SK-N-SH (cell line): ENCODE measurements at regions not wholly inside any gene's neighbourhood (a gene's known extent, or its start where the extent isn't known, plus 50 kb on each side); places are given as distances from the start of the nearest gene placed in this dataset.

Experiments used
- CTCF ChIA-PET: fragments of 300-600, 350-600 bp; formaldehyde crosslinking; extraction: SDS; loops from one replicate; lab custom pipeline; 2021; lab: Yijun Ruan, JAX
- POLR2A ChIA-PET: fragments of 350-600 bp; sonication (Branson Sonifier 250); formaldehyde crosslinking; extraction: SDS; loops from one replicate; lab custom pipeline; 2020; ENCODE audit warnings: antibody characterized with exemption, inconsistent platforms; lab: Yijun Ruan, JAX
- DNase-seq: peaks from one replicate; pipeline ENCODE4 v3.0.0; 2012
- H2AFZ ChIP-seq: fragments of 200-600 bp; sonication (generic); 2 replicates; pipeline ENCODE4 v1.8.1; 2016; ENCODE audit warnings: antibody characterized with exemption, mild to moderate bottlenecking, low read depth
- H3F3A ChIP-seq: fragments of 200-600 bp; sonication (generic); replicated peaks from 2 replicates; pipeline ENCODE3; 2016; ENCODE audit warnings: antibody characterized with exemption, mild to moderate bottlenecking; ENCODE audit not compliant: insufficient read depth
- H3K27ac ChIP-seq, 2 experiments: fragments of 200-500 bp in 1 of 2; fragments of 200-600 bp in 1 of 2; sonication (Bioruptor generic) in 1 of 2; sonication (generic), shearing (Covaris generic) in 1 of 2; 2 replicates each; pipeline versions ENCODE4 v1.5.1 to v1.6.1; 2014 to 2016; ENCODE audit warnings: low read depth in 2 of 2, inconsistent platforms in 1 of 2, low read length in 1 of 2, mild to moderate bottlenecking in 1 of 2, mixed read lengths in 1 of 2
- H3K27me3 ChIP-seq: fragments of 200-600 bp; sonication (generic), shearing (Covaris generic); 2 replicates; pipeline ENCODE4 v1.6.1; 2016; ENCODE audit warnings: mixed run types; ENCODE audit not compliant: insufficient read depth
- H3K36me3 ChIP-seq, 2 experiments: fragments of 200-500 bp in 1 of 2; fragments of 200-600 bp in 1 of 2; sonication (Bioruptor generic) in 1 of 2; sonication (generic) in 1 of 2; replicated peaks in 1 of 2; 2 replicates each; pipeline versions ENCODE3 to v1.5.1; 2014 to 2016; ENCODE audit warnings: low read length in 1 of 2, mild to moderate bottlenecking in 1 of 2; ENCODE audit not compliant: insufficient read depth in 2 of 2, control insufficient read depth in 1 of 2
- H3K4me1 ChIP-seq, 2 experiments: fragments of 200-500 bp in 1 of 2; fragments of 200-600 bp in 1 of 2; sonication (Bioruptor generic) in 1 of 2; sonication (generic), shearing (Covaris generic) in 1 of 2; 2 replicates each; pipeline versions ENCODE4 v1.5.1 to v1.6.1; 2014 to 2016; ENCODE audit warnings: low read depth in 1 of 2, low read length in 1 of 2, mixed run types in 1 of 2; ENCODE audit not compliant: insufficient read depth in 2 of 2, control insufficient read depth in 1 of 2
- H3K4me2 ChIP-seq: fragments of 200-600 bp; sonication (generic), shearing (Covaris generic); 2 replicates; pipeline ENCODE4 v1.6.1; 2017; ENCODE audit warnings: mixed run types
- H3K4me3 ChIP-seq, 2 experiments: fragments of 200-500 bp in 1 of 2; fragments of 200-600 bp in 1 of 2; sonication (Bioruptor generic) in 1 of 2; sonication (generic), shearing (Covaris generic) in 1 of 2; 2 replicates each; pipeline versions ENCODE4 v1.5.1 to v1.8.1; 2014 to 2016; ENCODE audit warnings: low read depth in 2 of 2, inconsistent platforms in 1 of 2, low read length in 1 of 2, mild to moderate bottlenecking in 1 of 2, mixed read lengths in 1 of 2, moderate library complexity in 1 of 2
- H3K79me2 ChIP-seq: fragments of 200-600 bp; sonication (generic); 2 replicates; pipeline ENCODE4 v1.8.1; 2017; ENCODE audit warnings: mild to moderate bottlenecking; ENCODE audit not compliant: insufficient read depth
- H3K9ac ChIP-seq: fragments of 200-600 bp; sonication (generic); 2 replicates; pipeline ENCODE4 v1.6.1; 2017; ENCODE audit warnings: mixed run types
- H3K9me2 ChIP-seq: fragments of 200-600 bp; sonication (generic); 2 replicates; pipeline ENCODE4 v1.6.1; 2017; ENCODE audit warnings: mixed run types
- H3K9me3 ChIP-seq: fragments of 200-600 bp; sonication (generic); 2 replicates; pipeline ENCODE4 v1.6.1; 2017; ENCODE audit warnings: mixed run types, mild to moderate bottlenecking, moderate library complexity
- H4K20me1 ChIP-seq: fragments of 200-600 bp; sonication (generic); 2 replicates; pipeline ENCODE4 v1.6.1; 2017; ENCODE audit warnings: mild to moderate bottlenecking, mixed run types; ENCODE audit not compliant: insufficient read depth
- CHD2 ChIP-seq: fragments of 150-350 bp; IDR thresholded peaks from 2 replicates; pipeline ENCODE4 v1.6.1; 2018; ENCODE audit warnings: low read length; ENCODE audit not compliant: partially characterized antibody
- ELF1 ChIP-seq: IDR thresholded peaks from 2 replicates; pipeline ENCODE4 v1.4.0; 2012
- EP300 ChIP-seq, 2 experiments: IDR thresholded peaks; 2 replicates each; pipeline versions ENCODE4 v1.4.0 to v1.6.1; 2012; ENCODE audit warnings: borderline replicate concordance in 1 of 2, low read depth in 1 of 2, low read length in 1 of 2
- EZH2phosphoT487 ChIP-seq: fragments of 200-600 bp; sonication (generic); IDR thresholded peaks from 2 replicates; pipeline ENCODE4 v1.6.1; 2017; ENCODE audit warnings: low read depth, mixed run types, mild to moderate bottlenecking, antibody characterized with exemption, moderate library complexity, borderline replicate concordance
- GATA2 ChIP-seq: sonication (generic); formaldehyde crosslinking; IDR thresholded peaks from 2 replicates; pipeline ENCODE4 v1.5.0; 2020; ENCODE audit warnings: mild to moderate bottlenecking, missing genetic modification reagents
- IRF3 ChIP-seq: fragments of 150-350 bp; IDR thresholded peaks from 2 replicates; pipeline ENCODE4 v1.6.1; 2016; ENCODE audit warnings: mild to moderate bottlenecking, low read depth, low read length
- JUND ChIP-seq: IDR thresholded peaks from 2 replicates; pipeline ENCODE4 v1.4.0; 2012
- PBX3 ChIP-seq: IDR thresholded peaks from 2 replicates; pipeline ENCODE4; 2012
- RCOR1 ChIP-seq: fragments of 150-350 bp; IDR thresholded peaks from 2 replicates; pipeline ENCODE4 v1.6.1; 2017; ENCODE audit warnings: antibody characterized with exemption, low read length
- REST ChIP-seq: IDR thresholded peaks from 2 replicates; pipeline ENCODE4 v1.6.1; 2012; ENCODE audit warnings: mild to moderate bottlenecking, low read depth, low read length, moderate library complexity
- TAF1 ChIP-seq: IDR thresholded peaks from 2 replicates; pipeline ENCODE4 v1.6.1; 2012; ENCODE audit warnings: low read depth, mild to moderate bottlenecking, low read length, moderate library complexity, borderline replicate concordance
- TCF12 ChIP-seq: IDR thresholded peaks from 2 replicates; pipeline ENCODE4 v1.4.0; 2012
- TEAD4 ChIP-seq: IDR thresholded peaks from 2 replicates; pipeline ENCODE4 v1.4.0; 2012; ENCODE audit warnings: mild to moderate bottlenecking, borderline replicate concordance; ENCODE audit not compliant: insufficient read depth
- WGBS: methylation state at CpG from one replicate; pipeline ENCODE4 v1.1.6; 2017; ENCODE audit warnings: low lambda C conversion rate; 5-methylcytosine and 5-hydroxymethylcytosine counted together

- H3F3A ChIP-seq, result no peaks in the 10 kb centered on the region
- TF ChIP-seq EP300 (IDR thresholded peaks at IDR 0.05; ENCODE audit: borderline replicate concordance in 1 of 2, low read depth in 1 of 2, low read length in 1 of 2), result 0 out of 4 replicates have a peak, but pooled peaks of 1 of the 2 experiments have one; percentile 7
- TF ChIP-seq GATA2 (CRISPR knock-in tag), result peak; percentile 40
- no peak for TF ChIP-seq TAF1
- TF ChIP-seq RCOR1, result peak; percentile 64; the same call in 1 of the 2 replicates
- TF ChIP-seq TCF12, result no peak
- no peak for TF ChIP-seq CHD2
- CTCF ChIA-PET, result interaction anchor here (1.6 kb wide), 1 partner anchor 43 kb away, joined by 9 read pairs; no protein-coding TSS in a partner anchor
Observed at GRCh38 chr7:35581605-35582210, 113.2 kb downstream of the HERPUD2 start.

GRCh38 chr7:35576031-35576573 is 118.8 kb downstream of the HERPUD2 start:
- H3F3A ChIP-seq, result no peaks in the 10 kb centered on the region
- POLR2A ChIA-PET, result no interaction called here
- no peaks in the 10 kb centered on the region for H3K36me3 ChIP-seq
- no peak overlapping the region for H2AFZ ChIP-seq
- no peaks in the 10 kb centered on the region for H3K79me2 ChIP-seq
- 75% methylated on average over 5 of the region's 5 CpGs for WGBS
- H3K9me3 ChIP-seq, result no peaks in the 10 kb centered on the region
- peaks cover 0 to 8% of the 10 kb centered on the region in 2 experiments; a peak in 1 of 4 replicates for H3K4me1 ChIP-seq
- no peak overlapping the region for H3K27ac ChIP-seq
- H3K27me3 ChIP-seq, result no peaks in the 10 kb centered on the region
- no peaks in the 10 kb centered on the region for H3K9me2 ChIP-seq
- TF ChIP-seq ELF1, result no peak
- TF ChIP-seq IRF3, result no peak
- TF ChIP-seq EZH2phosphoT487, result no peak
- no peak for TF ChIP-seq PBX3
- no peak for TF ChIP-seq GATA2 (CRISPR knock-in tag)
- no peak for TF ChIP-seq TEAD4
- no peak for TF ChIP-seq JUND
- no peak for TF ChIP-seq REST
- H3K4me2 ChIP-seq, result no peak overlapping the region
- no peak overlapping the region for H3K4me3 ChIP-seq
- no peak overlapping the region for H3K9ac ChIP-seq
- CTCF ChIA-PET, result interaction anchor here (0.6 to 1.6 kb wide), 4 partner anchors 14 to 493 kb away, joined by 3 to 7 read pairs (median 5); no protein-coding TSS in a partner anchor
- H4K20me1 ChIP-seq, result no peaks in the 10 kb centered on the region
- DNase-seq, result no peak

More at GRCh38 chr7:35581605-35582210, 113.2 kb downstream of the HERPUD2 start:
- H4K20me1 ChIP-seq, result no peaks in the 10 kb centered on the region
- no peak overlapping the region for H3K4me2 ChIP-seq
- H3K36me3 ChIP-seq, result no peaks in the 10 kb centered on the region
- no peak overlapping the region for H3K4me3 ChIP-seq
- H3K27me3 ChIP-seq, result no peaks in the 10 kb centered on the region
- H3K9me2 ChIP-seq, result no peaks in the 10 kb centered on the region
- peak overlapping the region in 1 of 2 experiments; percentile 36; a peak in 1 of 4 replicates for H3K27ac ChIP-seq
- DNase-seq, result peak; percentile 60
- peaks cover 0 to 8% of the 10 kb centered on the region in 2 experiments; a peak in 2 of 4 replicates for H3K4me1 ChIP-seq
- H3K9me3 ChIP-seq, result no peaks in the 10 kb centered on the region
- POLR2A ChIA-PET, result no interaction called here
- no peak overlapping the region for H2AFZ ChIP-seq
- no peaks in the 10 kb centered on the region for H3K79me2 ChIP-seq
- WGBS, result 18% methylated on average over 7 of the region's 7 CpGs
- no peak overlapping the region for H3K9ac ChIP-seq
